ENCODE measurements at regions not wholly inside any gene's neighbourhood (a gene's known extent, or its start where the extent isn't known, plus 50 kb on each side); places are given as distances from the start of the nearest gene placed in this dataset.

GRCh38 chr13:22175815-22176214 lies 504.9 kb downstream of the FGF9 start:
- ChIA-PET POLR2A (no interaction called here), CTCF (interaction anchor here (1.1 kb wide), 1 partner anchor 16 kb away, joined by 3 read pairs; no protein-coding TSS in a partner anchor)
- Histone ChIP-seq H3K4me3 (ENCODE audit: low read depth in 2 of 2, low read length in 1 of 2) (no peak overlapping the region), H3K9me3 (no peaks in the 10 kb centered on the region), H3K9ac (no peak overlapping the region), H3K4me2 (no peak overlapping the region), H4K20me1 (ENCODE audit: insufficient read depth) (no peaks in the 10 kb centered on the region), H3K9me2 (no peaks in the 10 kb centered on the region), H3K4me1 (ENCODE audit: control insufficient read depth in 1 of 2, insufficient read depth in 2 of 2, low read depth in 1 of 2, low read length in 1 of 2) (no peaks in the 10 kb centered on the region), H3K79me2 (ENCODE audit: insufficient read depth) (no peaks in the 10 kb centered on the region), H3K27ac (ENCODE audit: low read depth in 2 of 2, low read length in 1 of 2) (no peak overlapping the region), H3F3A (replicated peaks; ENCODE audit: insufficient read depth) (no peaks in the 10 kb centered on the region), H3K36me3 (replicated peaks in 1 of 2; ENCODE audit: control insufficient read depth in 1 of 2, insufficient read depth in 2 of 2, low read length in 1 of 2) (no peaks in the 10 kb centered on the region), H2AFZ (ENCODE audit: low read depth) (no peak overlapping the region), H3K27me3 (ENCODE audit: insufficient read depth) (no peaks in the 10 kb centered on the region)
- TF ChIP-seq RFX5 (IDR thresholded peaks at IDR 0.05; ENCODE audit: low read length): no peak
- TF ChIP-seq ELF1 (IDR thresholded peaks at IDR 0.05): no peak
- TF ChIP-seq USF1 (IDR thresholded peaks at IDR 0.05; ENCODE audit: borderline replicate concordance, low read depth): no peak
- no peak for TF ChIP-seq TAF1 (IDR thresholded peaks at IDR 0.05; ENCODE audit: borderline replicate concordance, low read depth, low read length)
- no peak for TF ChIP-seq CTCF (IDR thresholded peaks at IDR 0.05)
- TF ChIP-seq TCF12 (IDR thresholded peaks at IDR 0.05): no peak
- no peak for TF ChIP-seq EZH2phosphoT487 (IDR thresholded peaks at IDR 0.05; ENCODE audit: borderline replicate concordance, low read depth)
- TF ChIP-seq EP300 (IDR thresholded peaks at IDR 0.05; ENCODE audit: borderline replicate concordance in 1 of 2, low read depth in 1 of 2, low read length in 1 of 2): no peak
- 17% methylated on average over 7 of the region's 7 CpGs for WGBS (ENCODE audit: low lambda C conversion rate)
- DNase-seq: no peak

- Histone ChIP-seq H4K20me1 (ENCODE audit: insufficient read depth) (no peaks in the 10 kb centered on the region), H3K4me3 (ENCODE audit: low read depth in 2 of 2, low read length in 1 of 2) (no peak overlapping the region), H3K9me2 (no peaks in the 10 kb centered on the region), H3K36me3 (replicated peaks in 1 of 2; ENCODE audit: control insufficient read depth in 1 of 2, insufficient read depth in 2 of 2, low read length in 1 of 2) (no peaks in the 10 kb centered on the region), H3K9ac (no peak overlapping the region), H3K27ac (ENCODE audit: low read depth in 2 of 2, low read length in 1 of 2) (no peak overlapping the region), H3K79me2 (ENCODE audit: insufficient read depth) (no peaks in the 10 kb centered on the region), H3K4me1 (ENCODE audit: control insufficient read depth in 1 of 2, insufficient read depth in 2 of 2, low read depth in 1 of 2, low read length in 1 of 2) (no peaks in the 10 kb centered on the region), H3K4me2 (no peak overlapping the region), H3K27me3 (ENCODE audit: insufficient read depth) (no peaks in the 10 kb centered on the region), H3K9me3 (no peaks in the 10 kb centered on the region), H3F3A (replicated peaks; ENCODE audit: insufficient read depth) (no peaks in the 10 kb centered on the region), H2AFZ (ENCODE audit: low read depth) (no peak overlapping the region)
- no peak for DNase-seq
- WGBS (ENCODE audit: low lambda C conversion rate): 2% methylated on average over 4 of the region's 4 CpGs
- CTCF ChIA-PET: no interaction called here
- POLR2A ChIA-PET: no interaction called here
- no peak for TF ChIP-seq PBX3 (IDR thresholded peaks at IDR 0.05)
- no peak for TF ChIP-seq TCF12 (IDR thresholded peaks at IDR 0.05)
- no peak for TF ChIP-seq ELF1 (IDR thresholded peaks at IDR 0.05)
- no peak for TF ChIP-seq TAF1 (IDR thresholded peaks at IDR 0.05; ENCODE audit: borderline replicate concordance, low read depth, low read length)
- no peak for TF ChIP-seq TEAD4 (IDR thresholded peaks at IDR 0.05; ENCODE audit: borderline replicate concordance, insufficient read depth)
Observed at GRCh38 chr13:22176968-22177520, 506.2 kb downstream of the FGF9 start.

Data from SK-N-SH (cell line).